ENCODE measurements at regions not wholly inside any gene's neighbourhood (a gene's known extent, or its start where the extent isn't known, plus 50 kb on each side); places are given as distances from the start of the nearest gene placed in this dataset.

- TF ChIP-seq EZH2 (IDR thresholded peaks at IDR 0.05; ENCODE audit: borderline replicate concordance, control insufficient read depth, low read depth, low read length) = no peak
- no peak for TF ChIP-seq CTCF (IDR thresholded peaks at IDR 0.05 in 2 of 3, conservative IDR thresholded peaks at IDR 0.05 in 1 of 3; ENCODE audit: control insufficient read depth in 2 of 3, extremely low read depth in 1 of 3, insufficient read depth in 1 of 3, low read depth in 3 of 3, low read length in 3 of 3)
- TF ChIP-seq REST (IDR thresholded peaks at IDR 0.05; ENCODE audit: low read depth, low read length) = no peak
- no peak for TF ChIP-seq ESRRA (IDR thresholded peaks at IDR 0.05; ENCODE audit: low read length)
- no peak for TF ChIP-seq POLR2A (IDR thresholded peaks at IDR 0.05; ENCODE audit: low read depth, low read length)
- no peak for TF ChIP-seq SIN3A (IDR thresholded peaks at IDR 0.05; ENCODE audit: low read depth, low read length)
- no peak for TF ChIP-seq POLR2AphosphoS2 (IDR thresholded peaks at IDR 0.05; ENCODE audit: low read depth, low read length)
Observed at GRCh38 chr2:223196331-223196730, 144.3 kb downstream of the KCNE4 start.

Measured in GM12878 (cell line).